ENCODE measurements at regions not wholly inside any gene's neighbourhood (a gene's known extent, or its start where the extent isn't known, plus 50 kb on each side); places are given as distances from the start of the nearest gene placed in this dataset.

DNA sequence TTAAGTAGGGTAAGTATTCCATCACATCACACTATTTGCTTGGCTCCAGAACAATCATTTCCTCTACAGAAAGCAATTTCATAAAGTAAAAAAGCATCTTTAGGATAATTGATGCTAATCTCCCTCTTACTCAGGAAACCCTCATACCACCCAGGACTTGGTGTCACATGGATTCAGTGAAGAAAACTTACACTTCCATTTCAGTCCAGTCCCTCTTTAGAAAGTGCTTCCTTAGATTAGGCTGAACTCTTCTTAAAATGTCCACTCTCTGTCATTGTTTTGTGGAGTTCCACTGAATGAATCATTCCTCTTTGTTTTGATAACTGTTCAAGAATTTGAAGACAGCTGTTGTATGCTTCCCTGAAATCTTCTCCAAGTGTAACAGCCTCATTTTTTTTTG lies 144.0 kb upstream of the ZNF462 start:
- no peak for TF ChIP-seq POLR2AphosphoS5 (IDR thresholded peaks at IDR 0.05; ENCODE audit: low read depth, low read length)
- TF ChIP-seq, protein P1, sequence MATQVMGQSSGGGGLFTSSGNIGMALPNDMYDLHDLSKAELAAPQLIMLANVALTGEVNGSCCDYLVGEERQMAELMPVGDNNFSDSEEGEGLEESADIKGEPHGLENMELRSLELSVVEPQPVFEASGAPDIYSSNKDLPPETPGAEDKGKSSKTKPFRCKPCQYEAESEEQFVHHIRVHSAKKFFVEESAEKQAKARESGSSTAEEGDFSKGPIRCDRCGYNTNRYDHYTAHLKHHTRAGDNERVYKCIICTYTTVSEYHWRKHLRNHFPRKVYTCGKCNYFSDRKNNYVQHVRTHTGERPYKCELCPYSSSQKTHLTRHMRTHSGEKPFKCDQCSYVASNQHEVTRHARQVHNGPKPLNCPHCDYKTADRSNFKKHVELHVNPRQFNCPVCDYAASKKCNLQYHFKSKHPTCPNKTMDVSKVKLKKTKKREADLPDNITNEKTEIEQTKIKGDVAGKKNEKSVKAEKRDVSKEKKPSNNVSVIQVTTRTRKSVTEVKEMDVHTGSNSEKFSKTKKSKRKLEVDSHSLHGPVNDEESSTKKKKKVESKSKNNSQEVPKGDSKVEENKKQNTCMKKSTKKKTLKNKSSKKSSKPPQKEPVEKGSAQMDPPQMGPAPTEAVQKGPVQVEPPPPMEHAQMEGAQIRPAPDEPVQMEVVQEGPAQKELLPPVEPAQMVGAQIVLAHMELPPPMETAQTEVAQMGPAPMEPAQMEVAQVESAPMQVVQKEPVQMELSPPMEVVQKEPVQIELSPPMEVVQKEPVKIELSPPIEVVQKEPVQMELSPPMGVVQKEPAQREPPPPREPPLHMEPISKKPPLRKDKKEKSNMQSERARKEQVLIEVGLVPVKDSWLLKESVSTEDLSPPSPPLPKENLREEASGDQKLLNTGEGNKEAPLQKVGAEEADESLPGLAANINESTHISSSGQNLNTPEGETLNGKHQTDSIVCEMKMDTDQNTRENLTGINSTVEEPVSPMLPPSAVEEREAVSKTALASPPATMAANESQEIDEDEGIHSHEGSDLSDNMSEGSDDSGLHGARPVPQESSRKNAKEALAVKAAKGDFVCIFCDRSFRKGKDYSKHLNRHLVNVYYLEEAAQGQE (IDR thresholded peaks at IDR 0.05; ENCODE audit: insufficient read depth in 1 of 2, low read depth in 2 of 2, low read length in 2 of 2), result no peak
- no peak for TF ChIP-seq TAF1 (IDR thresholded peaks at IDR 0.05; ENCODE audit: borderline replicate concordance, insufficient read depth, low read length)
- no peak for TF ChIP-seq FOXP2 (optimal IDR thresholded peaks at IDR 0.05; ENCODE audit: borderline replicate concordance, extremely low read depth, extremely low read length, insufficient read depth)
- no peak for TF ChIP-seq SIN3A (IDR thresholded peaks at IDR 0.05; ENCODE audit: borderline replicate concordance, insufficient read depth, low read length)

DNA sequence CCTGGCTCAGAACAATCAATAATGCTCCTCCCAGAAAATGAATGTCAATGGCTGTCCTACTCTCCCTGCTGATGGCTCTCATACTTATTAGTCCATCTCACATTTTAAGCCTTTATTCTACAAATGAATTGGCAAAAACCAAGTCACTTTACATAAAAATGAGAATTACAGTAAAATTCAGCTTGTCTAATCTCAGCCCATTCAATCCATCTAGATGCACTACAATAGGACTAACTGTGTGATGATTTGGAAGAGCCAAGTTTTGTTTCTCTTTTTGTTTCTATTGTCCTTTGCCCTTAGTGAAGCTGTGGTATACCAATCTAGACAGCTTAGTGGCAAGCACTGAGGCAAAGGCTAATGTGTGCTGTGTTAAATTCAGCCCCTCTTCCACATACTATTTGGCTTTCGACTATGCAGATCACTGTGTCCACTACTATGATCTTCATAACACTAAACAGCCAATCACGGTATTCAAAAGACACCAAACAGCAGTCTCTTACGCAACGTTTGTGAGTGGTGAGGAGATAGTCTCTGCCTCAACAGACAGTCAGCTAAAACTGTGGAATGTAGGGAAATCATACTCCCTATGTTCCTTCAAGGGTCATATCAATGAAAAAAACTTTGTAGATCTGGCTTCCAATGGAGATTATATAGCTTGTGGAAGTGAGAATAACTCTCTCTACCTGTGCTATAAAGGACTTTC lies 140.8 kb upstream of the ZNF462 start:
- TF ChIP-seq TAF1 (IDR thresholded peaks at IDR 0.05; ENCODE audit: borderline replicate concordance, insufficient read depth, low read length), result no peak
- no peak for TF ChIP-seq POLR2AphosphoS5 (IDR thresholded peaks at IDR 0.05; ENCODE audit: low read depth, low read length)
- no peak for TF ChIP-seq FOXP2 (optimal IDR thresholded peaks at IDR 0.05; ENCODE audit: borderline replicate concordance, extremely low read depth, extremely low read length, insufficient read depth)
- TF ChIP-seq SIN3A (IDR thresholded peaks at IDR 0.05; ENCODE audit: borderline replicate concordance, insufficient read depth, low read length), result no peak
- TF ChIP-seq, protein P1 (IDR thresholded peaks at IDR 0.05; ENCODE audit: insufficient read depth in 1 of 2, low read depth in 2 of 2, low read length in 2 of 2), result no peak

DNA sequence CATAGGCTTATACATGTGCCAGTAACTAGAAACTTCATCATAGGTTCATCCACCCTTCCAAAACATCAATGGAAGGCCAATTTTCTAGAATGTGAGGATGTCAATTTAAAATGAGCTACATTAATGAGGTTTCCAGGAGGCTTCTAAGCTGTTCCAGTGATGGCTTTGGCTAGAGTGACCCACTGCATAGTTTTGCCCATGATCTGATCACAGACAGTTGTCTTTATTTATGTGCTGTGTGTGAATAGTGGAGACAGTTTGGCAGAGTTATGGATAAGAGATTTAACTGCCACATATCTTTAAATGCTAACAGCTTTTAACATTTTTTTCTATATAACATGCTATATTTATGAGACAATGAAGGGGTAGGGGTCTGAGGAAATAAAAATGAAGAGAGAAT lies 139.0 kb upstream of the ZNF462 start:
- TF ChIP-seq TAF1 (IDR thresholded peaks at IDR 0.05; ENCODE audit: borderline replicate concordance, insufficient read depth, low read length), result no peak
- TF ChIP-seq, protein P1 (IDR thresholded peaks at IDR 0.05; ENCODE audit: insufficient read depth in 1 of 2, low read depth in 2 of 2, low read length in 2 of 2), result no peak
- no peak for TF ChIP-seq SIN3A (IDR thresholded peaks at IDR 0.05; ENCODE audit: borderline replicate concordance, insufficient read depth, low read length)
- no peak for TF ChIP-seq POLR2AphosphoS5 (IDR thresholded peaks at IDR 0.05; ENCODE audit: low read depth, low read length)
- no peak for TF ChIP-seq FOXP2 (optimal IDR thresholded peaks at IDR 0.05; ENCODE audit: borderline replicate concordance, extremely low read depth, extremely low read length, insufficient read depth)

GRCh38 chr9:106724566-106724965 lies 138.4 kb upstream of the ZNF462 start:
- TF ChIP-seq FOXP2 (optimal IDR thresholded peaks at IDR 0.05; ENCODE audit: borderline replicate concordance, extremely low read depth, extremely low read length, insufficient read depth) (no peak), TAF1 (IDR thresholded peaks at IDR 0.05; ENCODE audit: borderline replicate concordance, insufficient read depth, low read length) (no peak), SIN3A (IDR thresholded peaks at IDR 0.05; ENCODE audit: borderline replicate concordance, insufficient read depth, low read length) (no peak), POLR2AphosphoS5 (IDR thresholded peaks at IDR 0.05; ENCODE audit: low read depth, low read length) (no peak)
- TF ChIP-seq, protein P1 (IDR thresholded peaks at IDR 0.05; ENCODE audit: insufficient read depth in 1 of 2, low read depth in 2 of 2, low read length in 2 of 2), result no peak

Data from PFSK-1 (cell line).